ENCODE measurements at regions not wholly inside any gene's neighbourhood (a gene's known extent, or its start where the extent isn't known, plus 50 kb on each side); places are given as distances from the start of the nearest gene placed in this dataset.

GRCh38 chr2:143954186-143954585, 565.7 kb downstream of the ZEB2 start:
- no peak for DNase-seq (ENCODE audit: low read depth in 2 of 2)

DNA sequence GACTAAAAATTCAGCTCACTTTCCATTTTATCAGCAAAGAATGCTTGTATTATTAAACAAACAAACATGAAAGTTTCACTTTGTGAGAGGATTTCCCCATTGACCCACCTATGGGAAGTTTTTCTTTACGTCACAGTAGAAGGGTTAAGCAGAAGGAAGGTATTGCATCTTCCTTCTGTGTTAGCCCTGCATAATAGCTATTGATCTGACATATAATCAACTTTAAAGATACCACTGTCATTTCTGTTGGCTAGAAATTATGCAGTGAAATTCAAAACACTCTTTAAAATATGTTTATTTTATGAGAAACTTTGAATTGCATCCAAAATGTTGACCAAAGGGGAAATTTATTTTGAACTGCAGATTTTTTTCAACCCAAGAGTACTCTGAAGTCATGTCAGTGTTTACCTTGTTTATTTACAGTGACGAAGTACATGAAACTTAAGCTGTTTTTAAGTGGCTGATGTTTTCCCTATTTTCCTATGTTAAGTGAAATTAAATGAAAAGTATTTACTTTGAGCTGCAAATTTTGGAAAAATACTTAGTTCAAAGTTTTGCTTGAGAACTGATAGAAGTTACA, 566.4 kb downstream of the ZEB2 start:
- DNase-seq (ENCODE audit: low read depth in 2 of 2), result no peak

- no peak for DNase-seq (ENCODE audit: low read depth in 2 of 2)
These were observed 567.4 kb downstream of the ZEB2 start for GRCh38 chr2:143952536-143952935.

GRCh38 chr2:143950704-143951103, 569.2 kb downstream of the ZEB2 start:
- DNase-seq (ENCODE audit: low read depth in 2 of 2), result no peak

DNA sequence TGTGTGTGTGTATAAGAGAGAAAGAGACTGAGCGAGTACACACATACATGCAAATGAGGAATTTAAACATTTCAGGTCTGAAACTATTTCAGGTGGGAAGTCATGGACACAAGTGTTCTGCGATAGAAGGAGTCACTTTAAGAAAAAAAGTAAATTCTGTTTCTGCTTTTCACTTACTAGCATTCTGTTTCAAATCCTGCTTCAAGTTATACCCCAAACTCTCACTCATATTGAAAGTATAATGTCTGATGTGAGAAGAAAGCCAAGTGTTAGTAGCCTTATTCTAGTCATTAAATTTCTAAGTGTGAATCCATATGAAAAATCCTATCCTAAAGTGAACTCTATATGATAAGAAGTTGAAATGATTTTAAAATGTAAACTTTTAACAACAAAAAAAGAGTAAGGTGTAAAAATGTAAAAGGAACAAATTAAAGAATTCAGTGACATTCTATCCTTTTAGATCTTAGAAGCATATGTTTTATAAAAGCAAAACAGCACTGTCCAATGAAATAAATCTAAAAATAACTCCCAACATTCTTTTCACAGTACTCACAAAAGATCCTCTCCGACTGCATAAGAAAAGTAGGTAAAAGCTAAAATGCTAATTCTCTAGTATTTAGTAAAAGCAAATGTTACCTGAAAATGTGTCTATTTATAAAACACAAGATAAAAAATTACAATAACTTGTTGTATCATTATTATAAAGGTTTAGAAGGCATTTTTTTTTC, 570.6 kb downstream of the ZEB2 start:
- no peak for DNase-seq (ENCODE audit: low read depth in 2 of 2)

- no peak for DNase-seq (ENCODE audit: low read depth in 2 of 2)
These were observed 571.2 kb downstream of the ZEB2 start for GRCh38 chr2:143948710-143949109.

GRCh38 chr2:143946436-143947391, 573.2 kb downstream of the ZEB2 start:
- no peak for DNase-seq (ENCODE audit: low read depth in 2 of 2)

- no peak for DNase-seq (ENCODE audit: low read depth in 2 of 2)
These were observed 577.4 kb downstream of the ZEB2 start for GRCh38 chr2:143942486-143942885.

- no peak for DNase-seq (ENCODE audit: low read depth in 2 of 2)
These were observed 579.2 kb downstream of the ZEB2 start for GRCh38 chr2:143940720-143941119.

- no peak for DNase-seq (ENCODE audit: low read depth in 2 of 2)
These were observed 580.1 kb downstream of the ZEB2 start for GRCh38 chr2:143939626-143940330.

- DNase-seq (ENCODE audit: low read depth in 2 of 2), result no peak
These were observed 582.1 kb downstream of the ZEB2 start for GRCh38 chr2:143937723-143938350.

GRCh38 chr2:143936848-143937722, 582.8 kb downstream of the ZEB2 start:
- peak in 1 of 2 donors; percentile 9 for DNase-seq (ENCODE audit: low read depth in 2 of 2)

DNA sequence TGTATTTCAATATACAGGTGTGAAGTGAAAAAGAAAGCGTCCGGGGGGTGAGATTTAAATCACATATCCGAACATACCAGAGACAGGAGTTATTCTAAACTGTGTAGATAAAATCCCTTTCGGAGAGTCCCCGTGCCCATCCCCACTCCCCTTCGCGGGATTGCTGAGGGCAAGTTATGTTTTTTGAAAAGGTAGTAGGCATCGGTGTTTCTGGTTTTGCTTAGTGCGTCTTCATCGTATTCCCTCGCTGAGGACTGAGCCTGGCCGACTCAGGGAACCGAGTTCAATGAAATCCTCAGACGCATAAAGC, 583.4 kb downstream of the ZEB2 start:
- DNase-seq (ENCODE audit: low read depth in 2 of 2), result no peak

GRCh38 chr2:143935482-143935752, 584.5 kb downstream of the ZEB2 start:
- no peak for DNase-seq (ENCODE audit: low read depth in 2 of 2)

GRCh38 chr2:143934626-143935481, 585.1 kb downstream of the ZEB2 start:
- DNase-seq (ENCODE audit: low read depth in 2 of 2), result no peak

GRCh38 chr2:143933946-143934569, 585.9 kb downstream of the ZEB2 start:
- DNase-seq (ENCODE audit: low read depth in 2 of 2), result no peak

DNA sequence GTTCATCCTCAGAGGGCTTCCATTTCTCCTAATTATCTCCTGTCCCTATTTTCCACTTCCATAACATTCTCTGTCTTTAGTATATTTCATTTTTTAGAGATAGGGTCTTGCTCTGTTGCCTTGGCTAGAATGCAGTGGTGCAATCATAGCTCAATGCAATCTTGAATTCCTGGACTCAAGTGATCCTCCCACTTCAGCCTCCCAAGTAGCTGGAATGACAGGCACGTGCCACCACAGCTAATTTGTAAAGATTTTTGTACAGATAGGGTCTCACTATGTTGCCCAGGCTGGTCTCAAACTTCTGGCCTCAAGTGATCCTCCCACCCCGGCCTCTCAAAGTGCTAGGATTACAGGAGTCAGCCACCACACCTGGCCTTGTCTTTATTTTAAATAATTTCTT, 589.0 kb downstream of the ZEB2 start:
- DNase-seq (ENCODE audit: low read depth in 2 of 2), result no peak

- no peak for DNase-seq (ENCODE audit: low read depth in 2 of 2)
These were observed 591.3 kb downstream of the ZEB2 start for GRCh38 chr2:143928613-143929012.

GRCh38 chr2:143928184-143928583, 591.7 kb downstream of the ZEB2 start:
- no peak for DNase-seq (ENCODE audit: low read depth in 2 of 2)
